H9 (cell line): ENCODE measurements at regions not wholly inside any gene's neighbourhood (a gene's known extent, or its start where the extent isn't known, plus 50 kb on each side); places are given as distances from the start of the nearest gene placed in this dataset.
"Not testable (repeated sequence)": the region's sequence is repeated elsewhere in the genome, so short reads cannot be mapped to it uniquely, and the experiment has no call there.

Experiments
- DNase-seq: peaks from one replicate; pipeline ENCODE4 v3.0.0-alpha.2; 2017
- H2AFZ ChIP-seq: one replicate; pipeline ENCODE4 v1.6.1; 2013; ENCODE audit warnings: mild to moderate bottlenecking, low read length, control low read depth, moderate library complexity
- H2AK5ac ChIP-seq: 2 replicates; pipeline ENCODE4 v1.6.1; 2013; ENCODE audit warnings: low read length, control low read depth, mixed read lengths; ENCODE audit not compliant: insufficient read length
- H2BK120ac ChIP-seq: one replicate; pipeline ENCODE4 v1.6.1; 2013; ENCODE audit warnings: low read depth, mild to moderate bottlenecking, low read length, control low read depth, inconsistent platforms; ENCODE audit not compliant: poor library complexity, severe bottlenecking
- H2BK12ac ChIP-seq: 2 replicates; pipeline ENCODE4 v1.6.1; 2013; ENCODE audit warnings: low read length, control low read depth, mixed read lengths, low read depth; ENCODE audit not compliant: insufficient read length
- H2BK15ac ChIP-seq: 2 replicates; pipeline ENCODE4 v1.6.1; 2013; ENCODE audit warnings: low read depth, low read length, control low read depth
- H2BK20ac ChIP-seq: one replicate; pipeline ENCODE4 v1.6.1; 2013; ENCODE audit warnings: low read depth, mild to moderate bottlenecking, low read length, control low read depth, inconsistent platforms; ENCODE audit not compliant: poor library complexity, severe bottlenecking
- H2BK5ac ChIP-seq: 2 replicates; pipeline ENCODE4 v1.6.1; 2013; ENCODE audit warnings: low read length, control low read depth, mixed read lengths; ENCODE audit not compliant: insufficient read length
- H3K14ac ChIP-seq: 2 replicates; pipeline ENCODE4 v1.6.1; 2013; ENCODE audit warnings: low read length, control low read depth; ENCODE audit not compliant: insufficient read depth
- H3K18ac ChIP-seq: 2 replicates; pipeline ENCODE4 v1.6.1; 2013; ENCODE audit warnings: low read depth, mild to moderate bottlenecking, mixed read lengths, low read length, control low read depth; ENCODE audit not compliant: insufficient read length
- H3K23ac ChIP-seq: 2 replicates; pipeline ENCODE4 v1.6.1; 2013; ENCODE audit warnings: low read length, control low read depth, mixed read lengths, low read depth; ENCODE audit not compliant: insufficient read length
- H3K23me2 ChIP-seq: 2 replicates; pipeline ENCODE4 v1.6.1; 2013; ENCODE audit warnings: low read depth, mild to moderate bottlenecking, mixed read lengths, low read length, control low read depth; ENCODE audit not compliant: insufficient read length, poor library complexity, severe bottlenecking
- H3K27ac ChIP-seq: 2 replicates; pipeline ENCODE4 v1.5.1; 2013; ENCODE audit warnings: low read length, control low read depth, mixed read lengths, low read depth; ENCODE audit not compliant: insufficient read length
- H3K27me3 ChIP-seq: 2 replicates; pipeline ENCODE4 v1.6.1; 2013; ENCODE audit warnings: low read length, control low read depth, inconsistent platforms; ENCODE audit not compliant: insufficient read depth
- H3K4ac ChIP-seq: 2 replicates; pipeline ENCODE4 v1.6.1; 2013; ENCODE audit warnings: low read depth, mild to moderate bottlenecking, control low read depth, inconsistent platforms, low read length, moderate library complexity
- H3K4me1 ChIP-seq: 2 replicates; pipeline ENCODE4 v1.6.1; 2013; ENCODE audit warnings: low read length, control low read depth, inconsistent platforms; ENCODE audit not compliant: insufficient read depth
- H3K4me2 ChIP-seq: 2 replicates; pipeline ENCODE4 v1.6.1; 2013; ENCODE audit warnings: low read length, control low read depth, mixed read lengths; ENCODE audit not compliant: insufficient read length, insufficient read depth
- H3K56ac ChIP-seq: 2 replicates; pipeline ENCODE4 v1.6.1; 2013; ENCODE audit warnings: low read depth, mild to moderate bottlenecking, mixed read lengths, low read length, control low read depth; ENCODE audit not compliant: insufficient read length
- H3K79me1 ChIP-seq: 2 replicates; pipeline ENCODE4 v1.6.1; 2013; ENCODE audit warnings: low read depth, mild to moderate bottlenecking, moderate library complexity, low read length, control low read depth, inconsistent platforms; ENCODE audit not compliant: insufficient read depth, poor library complexity, severe bottlenecking
- H3K79me2 ChIP-seq: 2 replicates; pipeline ENCODE4 v1.6.1; 2013; ENCODE audit warnings: low read length, control low read depth, inconsistent platforms; ENCODE audit not compliant: insufficient read depth
- H3K9ac ChIP-seq: 2 replicates; pipeline ENCODE4 v1.6.1; 2013; ENCODE audit warnings: low read length, control low read depth, mixed read lengths; ENCODE audit not compliant: insufficient read length; ENCODE audit errors: extremely low read depth
- H3K9me3 ChIP-seq: one replicate; pipeline ENCODE4 v1.6.1; 2013; ENCODE audit warnings: low read depth, low read length, inconsistent platforms; ENCODE audit not compliant: control insufficient read depth
- H3T11ph ChIP-seq: one replicate; pipeline ENCODE4 v1.6.1; 2013; ENCODE audit warnings: mild to moderate bottlenecking, low read length, control low read depth, inconsistent platforms
- H4K20me1 ChIP-seq: one replicate; pipeline ENCODE4 v1.6.1; 2013; ENCODE audit not compliant: control insufficient read depth, insufficient read length, insufficient read depth
- H4K5ac ChIP-seq: 2 replicates; pipeline ENCODE4 v1.6.1; 2013; ENCODE audit warnings: low read depth, mild to moderate bottlenecking, mixed read lengths, low read length, control low read depth; ENCODE audit not compliant: insufficient read length
- H4K8ac ChIP-seq: replicated peaks from 2 replicates; pipeline ENCODE4 v1.6.1; 2013; ENCODE audit warnings: low read length, control low read depth, mixed read lengths, low read depth; ENCODE audit not compliant: insufficient read length
- H4K91ac ChIP-seq: 2 replicates; pipeline ENCODE4 v1.6.1; 2013; ENCODE audit warnings: low read depth, mild to moderate bottlenecking, moderate library complexity, mixed read lengths, low read length, control low read depth; ENCODE audit not compliant: insufficient read length
- H3K27ac Mint-ChIP-seq, 3 experiments: 2 replicates in 2 of 3; 3 replicates in 1 of 3; pipeline ENCODE4 v1.8.0; 2020 to 2021; ENCODE audit warnings: mixed read lengths in 3 of 3, mild to moderate bottlenecking in 1 of 3, moderate library complexity in 1 of 3
- H3K27me3 Mint-ChIP-seq: 2 replicates; pipeline ENCODE4 v1.8.0; 2021; ENCODE audit warnings: low read depth, mild to moderate bottlenecking, moderate library complexity, mixed read lengths
- H3K36me3 Mint-ChIP-seq, 3 experiments: 2 replicates in 2 of 3; 3 replicates in 1 of 3; pipeline ENCODE4 v1.8.0; 2020 to 2021; ENCODE audit warnings: low read depth in 3 of 3, mixed read lengths in 3 of 3; ENCODE audit not compliant: insufficient read depth in 1 of 3
- H3K4me1 Mint-ChIP-seq, 2 experiments: 2 replicates each; pipeline ENCODE4 v1.8.0; 2020; ENCODE audit warnings: mixed read lengths in 2 of 2
- H3K4me3 Mint-ChIP-seq, 2 experiments: 2 replicates in 1 of 2; 3 replicates in 1 of 2; pipeline ENCODE4 v1.8.0; 2020 to 2021; ENCODE audit warnings: mild to moderate bottlenecking in 2 of 2, mixed read lengths in 2 of 2, moderate library complexity in 1 of 2
- H3K9me3 Mint-ChIP-seq, 2 experiments: 2 replicates in 1 of 2; 3 replicates in 1 of 2; pipeline ENCODE4 v1.8.0; 2020; ENCODE audit warnings: mild to moderate bottlenecking in 2 of 2, mixed read lengths in 2 of 2, moderate library complexity in 1 of 2
- WGBS: extraction: QIAGEN DNeasy Blood & Tissue Kit; methylation state at CpG from one replicate; pipeline ENCODE4 v1.1.7; 2013; ENCODE audit warnings: missing lambda C conversion rate, low lambda C conversion rate, mixed read lengths; ENCODE audit not compliant: insufficient read length; ENCODE audit errors: extremely low coverage; 5-methylcytosine and 5-hydroxymethylcytosine counted together

GRCh38 chr9:42340435-42340723 is 156.9 kb downstream of the SPATA31A6 start:
- not testable (repeated sequence) for H3K4me2 ChIP-seq, H3K27me3 ChIP-seq, H3K79me1 ChIP-seq, H3K56ac ChIP-seq, H3K27ac ChIP-seq, H2BK12ac ChIP-seq, H3K9me3 ChIP-seq, H3T11ph ChIP-seq, H3K23me2 ChIP-seq, H2BK15ac ChIP-seq, H3K9me3 Mint-ChIP-seq, H3K4me3 Mint-ChIP-seq, H4K91ac ChIP-seq, H2AFZ ChIP-seq, H2BK20ac ChIP-seq, H3K36me3 Mint-ChIP-seq, H3K27ac Mint-ChIP-seq, H3K23ac ChIP-seq, H3K14ac ChIP-seq, H2BK5ac ChIP-seq, H2AK5ac ChIP-seq, H4K8ac ChIP-seq, H4K20me1 ChIP-seq, H3K9ac ChIP-seq, DNase-seq, H3K4ac ChIP-seq, H3K4me1 ChIP-seq, H3K18ac ChIP-seq, H3K27me3 Mint-ChIP-seq, H3K79me2 ChIP-seq, H2BK120ac ChIP-seq, H4K5ac ChIP-seq
- H3K4me1 Mint-ChIP-seq = peaks cover 10 to 11% of the 10 kb centered on the region in 2 experiments

- not testable (repeated sequence) for H3K18ac ChIP-seq, H3K14ac ChIP-seq, H3K9me3 Mint-ChIP-seq, H2BK12ac ChIP-seq, H3K27ac ChIP-seq, H3K9me3 ChIP-seq, H3K23me2 ChIP-seq, H4K20me1 ChIP-seq, H3K4me1 ChIP-seq, H3K79me1 ChIP-seq, H2AK5ac ChIP-seq, H2AFZ ChIP-seq, H3K9ac ChIP-seq, H2BK5ac ChIP-seq, H4K8ac ChIP-seq, H4K91ac ChIP-seq, H3K56ac ChIP-seq, DNase-seq, H3T11ph ChIP-seq, H3K4ac ChIP-seq, H3K79me2 ChIP-seq, H2BK20ac ChIP-seq, H3K27ac Mint-ChIP-seq, H2BK15ac ChIP-seq, H3K23ac ChIP-seq, H3K27me3 Mint-ChIP-seq, H4K5ac ChIP-seq, H2BK120ac ChIP-seq, H3K4me3 Mint-ChIP-seq, H3K36me3 Mint-ChIP-seq, H3K4me2 ChIP-seq, H3K27me3 ChIP-seq
- WGBS = no CpG with 5 or more reads among the region's 7 CpGs
- H3K4me1 Mint-ChIP-seq = peaks cover 10 to 11% of the 10 kb centered on the region in 2 experiments
Observed at GRCh38 chr9:42341860-42342259, 158.4 kb downstream of the SPATA31A6 start.

- H2BK20ac ChIP-seq, H4K20me1 ChIP-seq, H3K79me2 ChIP-seq, H4K8ac ChIP-seq, H3K79me1 ChIP-seq, H2BK12ac ChIP-seq, H3K23me2 ChIP-seq, H3T11ph ChIP-seq, H3K23ac ChIP-seq, H3K4me3 Mint-ChIP-seq, H3K27me3 ChIP-seq, H3K9me3 Mint-ChIP-seq, H3K4ac ChIP-seq, H3K36me3 Mint-ChIP-seq, H3K9me3 ChIP-seq, H3K27me3 Mint-ChIP-seq, H3K4me2 ChIP-seq, H3K56ac ChIP-seq, H2BK120ac ChIP-seq, H2BK15ac ChIP-seq, H3K27ac ChIP-seq, H3K4me1 ChIP-seq, H3K18ac ChIP-seq, H2BK5ac ChIP-seq, H3K27ac Mint-ChIP-seq, H2AK5ac ChIP-seq, H3K14ac ChIP-seq, DNase-seq, H3K9ac ChIP-seq, H2AFZ ChIP-seq, H4K5ac ChIP-seq, H4K91ac ChIP-seq: not testable (repeated sequence)
- no CpG with 5 or more reads among the region's 7 CpGs for WGBS
- H3K4me1 Mint-ChIP-seq = peaks cover 10 to 11% of the 10 kb centered on the region in 2 experiments
Observed at GRCh38 chr9:42342297-42342696, 158.8 kb downstream of the SPATA31A6 start.
